ENCODE measurements at regions not wholly inside any gene's neighbourhood (a gene's known extent, or its start where the extent isn't known, plus 50 kb on each side); places are given as distances from the start of the nearest gene placed in this dataset.

GRCh38 chr10:43874984-43875383 lies 226.3 kb upstream of the ZNF32 start:
- POLR2A ChIA-PET (ENCODE audit: unreplicated experiment): no interaction called here
- Histone ChIP-seq H3K79me2 (ENCODE audit: low read depth) (no peaks in the 10 kb centered on the region), H3K4me1 (replicated peaks; ENCODE audit: insufficient read depth) (no peaks in the 10 kb centered on the region), H4K20me1 (ENCODE audit: insufficient read depth) (no peaks in the 10 kb centered on the region), H3K9me2 (ENCODE audit: insufficient read depth) (no peaks in the 10 kb centered on the region), H3K27ac (no peak overlapping the region), H3K36me3 (ENCODE audit: low read depth) (no peaks in the 10 kb centered on the region), H3K9me3 (ENCODE audit: insufficient read depth, low read depth) (no peaks in the 10 kb centered on the region), H3K4me2 (no peak overlapping the region), H3K27me3 (ENCODE audit: insufficient read depth, low read depth) (peaks cover 74% of the 10 kb centered on the region), H3K4me3 (no peak overlapping the region), H3F3A (ENCODE audit: insufficient read depth, low read depth) (no peaks in the 10 kb centered on the region), H2AFZ (no peak overlapping the region)
- TF ChIP-seq EZH2 (IDR thresholded peaks at IDR 0.05; ENCODE audit: low read depth): no peak
- TF ChIP-seq CTCF (conservative IDR thresholded peaks at IDR 0.05): no peak
- no TSS peak for BruUV-seq (replicated peaks)
- intact Hi-C loops (cut with micrococcal nuclease; ENCODE audit: unreplicated experiment): no loop called here
- CTCF ChIA-PET: no interaction called here
- DNase-seq: no peak

- Histone ChIP-seq H2AFZ (no peak overlapping the region), H3K4me2 (no peak overlapping the region), H3K9me2 (ENCODE audit: insufficient read depth) (no peaks in the 10 kb centered on the region), H4K20me1 (ENCODE audit: insufficient read depth) (no peaks in the 10 kb centered on the region), H3F3A (ENCODE audit: insufficient read depth, low read depth) (no peaks in the 10 kb centered on the region), H3K9me3 (ENCODE audit: insufficient read depth, low read depth) (no peaks in the 10 kb centered on the region), H3K27me3 (ENCODE audit: insufficient read depth, low read depth) (peaks cover 61% of the 10 kb centered on the region), H3K79me2 (ENCODE audit: low read depth) (no peaks in the 10 kb centered on the region), H3K36me3 (ENCODE audit: low read depth) (no peaks in the 10 kb centered on the region), H3K27ac (no peak overlapping the region), H3K4me1 (replicated peaks; ENCODE audit: insufficient read depth) (no peaks in the 10 kb centered on the region), H3K4me3 (no peak overlapping the region)
- intact Hi-C loops (cut with micrococcal nuclease; ENCODE audit: unreplicated experiment): no loop called here
- TF ChIP-seq EZH2 (IDR thresholded peaks at IDR 0.05; ENCODE audit: low read depth) (no peak), CTCF (conservative IDR thresholded peaks at IDR 0.05) (no peak)
- ChIA-PET CTCF (no interaction called here), POLR2A (ENCODE audit: unreplicated experiment) (no interaction called here)
- no peak for DNase-seq
- no TSS peak for BruUV-seq (replicated peaks)
Measured at GRCh38 chr10:43873717-43874116, 225.0 kb upstream of the ZNF32 start.

GRCh38 chr10:43872644-43873043 lies 224.0 kb upstream of the ZNF32 start:
- no peaks in the 10 kb centered on the region for H4K20me1 ChIP-seq (ENCODE audit: insufficient read depth)
- ChIA-PET POLR2A (ENCODE audit: unreplicated experiment) (no interaction called here), CTCF (no interaction called here)
- H3K27me3 ChIP-seq (ENCODE audit: insufficient read depth, low read depth): peaks cover 51% of the 10 kb centered on the region
- no peak overlapping the region for H3K4me3 ChIP-seq
- no peak overlapping the region for H3K4me2 ChIP-seq
- no peak overlapping the region for H3K27ac ChIP-seq
- no peak for TF ChIP-seq EZH2 (IDR thresholded peaks at IDR 0.05; ENCODE audit: low read depth)
- TF ChIP-seq CTCF (conservative IDR thresholded peaks at IDR 0.05): no peak
- H3K9me3 ChIP-seq (ENCODE audit: insufficient read depth, low read depth): no peaks in the 10 kb centered on the region
- H3K9me2 ChIP-seq (ENCODE audit: insufficient read depth): no peaks in the 10 kb centered on the region
- no peaks in the 10 kb centered on the region for H3K36me3 ChIP-seq (ENCODE audit: low read depth)
- DNase-seq: no peak
- BruUV-seq (replicated peaks): no TSS peak
- H3K79me2 ChIP-seq (ENCODE audit: low read depth): no peaks in the 10 kb centered on the region
- no peaks in the 10 kb centered on the region for H3F3A ChIP-seq (ENCODE audit: insufficient read depth, low read depth)
- no peaks in the 10 kb centered on the region for H3K4me1 ChIP-seq (replicated peaks; ENCODE audit: insufficient read depth)
- no peak overlapping the region for H2AFZ ChIP-seq
- intact Hi-C loops (cut with micrococcal nuclease; ENCODE audit: unreplicated experiment): no loop called here

Data from PC-9 (cell line).